ENCODE measurements at regions not wholly inside any gene's neighbourhood (a gene's known extent, or its start where the extent isn't known, plus 50 kb on each side); places are given as distances from the start of the nearest gene placed in this dataset.

DNA sequence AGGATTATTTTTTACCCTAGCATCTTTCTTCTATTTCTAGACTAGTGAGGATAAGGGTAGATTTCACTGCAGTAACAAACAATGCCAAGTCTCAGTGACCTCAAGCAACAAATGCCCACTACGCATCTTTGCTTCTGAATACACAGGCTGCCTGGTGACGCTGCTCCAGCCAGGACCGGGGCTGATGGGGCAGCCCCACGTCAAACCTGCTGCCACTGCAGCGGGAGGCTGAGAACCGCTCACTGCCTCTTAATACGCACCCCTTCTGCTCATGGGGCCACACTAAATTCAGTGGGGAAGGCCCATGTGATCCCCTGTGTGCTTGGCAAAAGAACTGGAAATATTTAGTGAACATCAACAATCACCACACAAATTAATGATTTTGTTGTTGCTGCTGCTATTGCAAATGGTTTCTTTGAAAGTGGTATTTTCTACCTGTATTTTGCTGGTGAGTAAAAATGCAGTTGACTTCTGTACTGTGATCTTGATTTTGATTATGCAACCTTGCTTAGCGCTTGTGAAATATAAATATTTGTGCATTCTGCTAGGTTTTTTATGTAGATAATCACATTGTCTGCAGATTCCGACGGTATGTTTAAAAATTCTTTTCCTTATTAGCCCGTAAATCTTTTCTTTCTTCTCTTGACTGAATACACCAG lies 139.5 kb upstream of the SPACA7 start:
- DNase-seq: no peak
- Histone ChIP-seq H3K4me1 (ENCODE audit: insufficient read depth, low read length) (no peaks in the 10 kb centered on the region), H3K4me3 (ENCODE audit: low read length in 2 of 2) (no peak overlapping the region), H3K9me3 (ENCODE audit: control insufficient read depth in 1 of 2, low read length in 2 of 2) (no peaks in the 10 kb centered on the region), H3K27me3 (ENCODE audit: insufficient read depth, low read length) (no peaks in the 10 kb centered on the region), H3K27ac (ENCODE audit: low read depth, low read length) (no peak overlapping the region), H3K36me3 (ENCODE audit: insufficient read depth, low read length) (no peaks in the 10 kb centered on the region)
- intact Hi-C loops (cut with micrococcal nuclease): no loop called here
- no peak overlapping the region for H3K4me3 Mint-ChIP-seq
- POLR2A ChIA-PET (ENCODE audit: partially characterized antibody): no interaction called here
- no peaks in the 10 kb centered on the region for H3K4me1 Mint-ChIP-seq
- peaks cover 0 to 4% (median 0%) of the 10 kb centered on the region in 8 donors for H3K9me3 Mint-ChIP-seq
- H3K27me3 Mint-ChIP-seq: no peaks in the 10 kb centered on the region
- CTCF ChIA-PET (ENCODE audit: partially characterized antibody): no interaction called here
- H3K27ac Mint-ChIP-seq: no peak overlapping the region
- H3K36me3 Mint-ChIP-seq: no peaks in the 10 kb centered on the region

DNA sequence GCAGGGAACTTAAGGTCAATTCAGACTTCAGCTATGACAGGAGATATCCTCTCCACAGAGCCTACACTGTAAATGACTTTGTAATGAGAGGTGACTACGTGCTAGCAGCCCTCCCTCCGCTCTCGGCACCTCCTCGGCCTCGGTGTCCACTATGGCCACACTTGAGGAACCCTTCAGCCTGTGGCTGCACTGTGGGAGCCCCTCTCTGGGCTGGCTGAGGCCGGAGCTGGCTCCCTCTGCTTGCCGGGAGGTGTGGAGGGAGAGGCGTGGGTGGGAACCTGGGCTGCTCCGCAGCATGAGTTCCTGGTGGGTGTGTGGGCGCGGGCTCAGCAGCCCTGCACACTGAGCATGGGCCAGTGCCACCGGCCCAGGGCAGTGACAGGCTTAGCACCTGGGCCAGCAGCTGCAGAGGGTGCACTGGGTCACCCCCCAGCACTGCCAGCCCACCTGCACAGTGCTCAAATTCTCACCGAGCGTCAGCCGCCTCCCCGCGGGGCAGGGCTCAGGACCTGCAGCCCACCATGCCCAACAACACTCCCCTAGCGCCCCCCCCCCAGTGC lies 137.6 kb upstream of the SPACA7 start:
- Mint-ChIP-seq H3K9me3 (peaks cover 0 to 4% (median 0%) of the 10 kb centered on the region in 8 donors), H3K27me3 (no peaks in the 10 kb centered on the region), H3K27ac (no peak overlapping the region), H3K36me3 (no peaks in the 10 kb centered on the region), H3K4me1 (no peaks in the 10 kb centered on the region), H3K4me3 (no peak overlapping the region)
- ChIA-PET POLR2A (ENCODE audit: partially characterized antibody) (no interaction called here), CTCF (ENCODE audit: partially characterized antibody) (no interaction called here)
- no peak for DNase-seq
- no peak overlapping the region for H3K4me3 ChIP-seq (ENCODE audit: low read length in 2 of 2)
- H3K36me3 ChIP-seq (ENCODE audit: insufficient read depth, low read length): no peaks in the 10 kb centered on the region
- intact Hi-C loops (cut with micrococcal nuclease): no loop called here
- H3K9me3 ChIP-seq (ENCODE audit: control insufficient read depth in 1 of 2, low read length in 2 of 2): no peaks in the 10 kb centered on the region
- H3K27me3 ChIP-seq (ENCODE audit: insufficient read depth, low read length): no peaks in the 10 kb centered on the region
- no peak overlapping the region for H3K27ac ChIP-seq (ENCODE audit: low read depth, low read length)
- H3K4me1 ChIP-seq (ENCODE audit: insufficient read depth, low read length): no peaks in the 10 kb centered on the region

DNA sequence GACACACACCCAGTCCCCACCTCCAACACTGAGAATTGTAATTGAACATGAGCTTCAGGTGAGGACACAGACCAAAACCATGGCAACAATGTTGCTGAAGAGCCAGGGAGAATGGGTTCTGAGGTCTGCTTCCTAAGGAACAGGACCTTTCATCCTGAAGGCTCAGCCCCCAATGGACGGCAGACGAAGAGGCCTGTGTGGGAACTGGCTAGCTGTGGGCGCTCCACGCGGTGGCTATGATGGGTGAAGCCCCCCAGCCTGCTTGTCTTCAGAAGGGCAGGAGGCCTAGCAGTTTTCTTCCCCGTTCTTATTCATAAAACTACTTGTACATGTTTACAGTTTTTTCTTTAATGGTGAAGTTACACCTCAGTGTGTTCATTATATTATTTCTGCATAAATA lies 136.1 kb upstream of the SPACA7 start:
- no peaks in the 10 kb centered on the region for H3K36me3 Mint-ChIP-seq
- CTCF ChIA-PET (ENCODE audit: partially characterized antibody): no interaction called here
- H3K27me3 ChIP-seq (ENCODE audit: insufficient read depth, low read length): no peaks in the 10 kb centered on the region

DNA sequence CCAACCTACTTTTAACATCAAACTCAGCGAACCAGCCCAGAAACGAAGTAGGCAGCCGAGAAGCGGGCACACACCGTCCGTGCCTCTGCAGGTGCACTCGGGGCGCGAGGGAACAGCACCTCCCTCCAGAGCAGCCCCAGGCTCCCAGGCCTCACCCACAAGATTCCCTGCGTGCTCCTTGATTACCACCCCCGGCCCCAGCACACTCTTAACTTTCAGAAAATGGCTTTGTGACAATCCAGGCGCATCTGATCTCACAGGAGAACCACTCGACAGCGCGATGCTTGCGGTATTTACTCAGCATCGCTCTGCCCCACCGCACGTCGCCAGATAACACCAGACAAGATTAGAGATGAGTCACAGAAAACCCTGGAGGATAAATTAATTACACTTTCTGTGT lies 134.9 kb upstream of the SPACA7 start:
- Mint-ChIP-seq H3K4me1 (no peaks in the 10 kb centered on the region), H3K4me3 (no peak overlapping the region), H3K27me3 (no peaks in the 10 kb centered on the region), H3K36me3 (no peaks in the 10 kb centered on the region), H3K9me3 (no peaks in the 10 kb centered on the region), H3K27ac (no peak overlapping the region)
- Histone ChIP-seq H3K9me3 (ENCODE audit: control insufficient read depth in 1 of 2, low read length in 2 of 2) (no peaks in the 10 kb centered on the region), H3K27me3 (ENCODE audit: insufficient read depth, low read length) (no peaks in the 10 kb centered on the region), H3K4me3 (ENCODE audit: low read length in 2 of 2) (no peak overlapping the region), H3K4me1 (ENCODE audit: insufficient read depth, low read length) (no peaks in the 10 kb centered on the region), H3K27ac (ENCODE audit: low read depth, low read length) (no peak overlapping the region), H3K36me3 (ENCODE audit: insufficient read depth, low read length) (no peaks in the 10 kb centered on the region)
- intact Hi-C loops (cut with micrococcal nuclease): no loop called here
- DNase-seq: no peak
- ChIA-PET CTCF (ENCODE audit: partially characterized antibody) (no interaction called here), POLR2A (ENCODE audit: partially characterized antibody) (no interaction called here)

More for the DNA sequence above, 136.1 kb upstream of the SPACA7 start:
- Mint-ChIP-seq H3K4me1 (no peaks in the 10 kb centered on the region), H3K27ac (no peak overlapping the region), H3K27me3 (no peaks in the 10 kb centered on the region), H3K9me3 (no peaks in the 10 kb centered on the region), H3K4me3 (no peak overlapping the region)
- H3K9me3 ChIP-seq (ENCODE audit: control insufficient read depth in 1 of 2, low read length in 2 of 2): no peaks in the 10 kb centered on the region
- no peak overlapping the region for H3K27ac ChIP-seq (ENCODE audit: low read depth, low read length)
- H3K4me1 ChIP-seq (ENCODE audit: insufficient read depth, low read length): no peaks in the 10 kb centered on the region
- intact Hi-C loops (cut with micrococcal nuclease): no loop called here
- DNase-seq: no peak
- H3K4me3 ChIP-seq (ENCODE audit: low read length in 2 of 2): no peak overlapping the region
- POLR2A ChIA-PET (ENCODE audit: partially characterized antibody): no interaction called here
- no peaks in the 10 kb centered on the region for H3K36me3 ChIP-seq (ENCODE audit: insufficient read depth, low read length)

DNA sequence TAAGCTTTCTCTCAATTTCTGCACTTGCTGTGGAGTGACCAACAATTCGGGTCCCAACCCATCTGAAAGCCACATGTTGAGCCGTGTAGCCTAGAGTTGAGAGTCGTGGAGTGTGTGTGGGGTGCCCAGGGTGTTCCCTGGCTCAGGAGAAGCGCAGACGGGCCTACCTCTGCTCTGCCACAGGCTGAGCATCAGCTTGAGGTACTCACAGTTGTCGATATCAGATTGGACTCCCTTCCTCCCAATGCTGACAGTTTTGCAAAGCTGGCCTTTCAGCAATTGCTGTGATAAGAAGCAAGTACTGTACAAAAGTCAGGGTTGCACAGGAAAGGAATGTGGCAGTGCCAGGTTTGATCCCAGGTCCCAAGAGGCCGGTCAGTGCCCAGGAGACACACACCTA lies 133.4 kb upstream of the SPACA7 start:
- no peaks in the 10 kb centered on the region for H3K9me3 Mint-ChIP-seq
- Histone ChIP-seq H3K4me3 (ENCODE audit: low read length in 2 of 2) (no peak overlapping the region), H3K27me3 (ENCODE audit: insufficient read depth, low read length) (no peaks in the 10 kb centered on the region), H3K9me3 (ENCODE audit: control insufficient read depth in 1 of 2, low read length in 2 of 2) (no peaks in the 10 kb centered on the region), H3K4me1 (ENCODE audit: insufficient read depth, low read length) (no peaks in the 10 kb centered on the region), H3K27ac (ENCODE audit: low read depth, low read length) (no peak overlapping the region), H3K36me3 (ENCODE audit: insufficient read depth, low read length) (no peaks in the 10 kb centered on the region)
- no peak for DNase-seq
- H3K27ac Mint-ChIP-seq: no peak overlapping the region
- ChIA-PET CTCF (ENCODE audit: partially characterized antibody) (no interaction called here), POLR2A (ENCODE audit: partially characterized antibody) (no interaction called here)
- no peak overlapping the region for H3K4me3 Mint-ChIP-seq
- no peaks in the 10 kb centered on the region for H3K4me1 Mint-ChIP-seq
- intact Hi-C loops (cut with micrococcal nuclease): no loop called here
- no peaks in the 10 kb centered on the region for H3K36me3 Mint-ChIP-seq
- H3K27me3 Mint-ChIP-seq: no peaks in the 10 kb centered on the region

- H3K4me3 Mint-ChIP-seq: no peak overlapping the region
- intact Hi-C loops (cut with micrococcal nuclease): no loop called here
- POLR2A ChIA-PET (ENCODE audit: partially characterized antibody): no interaction called here
- no peak overlapping the region for H3K4me3 ChIP-seq (ENCODE audit: low read length in 2 of 2)
- CTCF ChIA-PET (ENCODE audit: partially characterized antibody): no interaction called here
- no peak for DNase-seq
- H3K27me3 ChIP-seq (ENCODE audit: insufficient read depth, low read length): no peaks in the 10 kb centered on the region
- no peaks in the 10 kb centered on the region for H3K9me3 ChIP-seq (ENCODE audit: control insufficient read depth in 1 of 2, low read length in 2 of 2)
- H3K27me3 Mint-ChIP-seq: no peaks in the 10 kb centered on the region
- no peak overlapping the region for H3K27ac ChIP-seq (ENCODE audit: low read depth, low read length)
- no peak overlapping the region for H3K27ac Mint-ChIP-seq
- H3K36me3 Mint-ChIP-seq: no peaks in the 10 kb centered on the region
- no peaks in the 10 kb centered on the region for H3K9me3 Mint-ChIP-seq
- H3K4me1 ChIP-seq (ENCODE audit: insufficient read depth, low read length): no peaks in the 10 kb centered on the region
- no peaks in the 10 kb centered on the region for H3K4me1 Mint-ChIP-seq
- H3K36me3 ChIP-seq (ENCODE audit: insufficient read depth, low read length): no peaks in the 10 kb centered on the region
Measured at GRCh38 chr13:112244061-112244460, 132.1 kb upstream of the SPACA7 start.

GRCh38 chr13:112244495-112245177 lies 131.5 kb upstream of the SPACA7 start:
- H3K36me3 ChIP-seq (ENCODE audit: insufficient read depth, low read length): no peaks in the 10 kb centered on the region
- intact Hi-C loops (cut with micrococcal nuclease): no loop called here
- no peaks in the 10 kb centered on the region for H3K4me1 ChIP-seq (ENCODE audit: insufficient read depth, low read length)
- H3K9me3 ChIP-seq (ENCODE audit: control insufficient read depth in 1 of 2, low read length in 2 of 2): no peaks in the 10 kb centered on the region
- Mint-ChIP-seq H3K36me3 (no peaks in the 10 kb centered on the region), H3K4me1 (no peaks in the 10 kb centered on the region), H3K27ac (no peak overlapping the region), H3K4me3 (no peak overlapping the region), H3K27me3 (no peaks in the 10 kb centered on the region), H3K9me3 (no peaks in the 10 kb centered on the region)
- no peak overlapping the region for H3K4me3 ChIP-seq (ENCODE audit: low read length in 2 of 2)
- no peak for DNase-seq
- ChIA-PET CTCF (ENCODE audit: partially characterized antibody) (no interaction called here), POLR2A (ENCODE audit: partially characterized antibody) (no interaction called here)
- H3K27ac ChIP-seq (ENCODE audit: low read depth, low read length): no peak overlapping the region
- no peaks in the 10 kb centered on the region for H3K27me3 ChIP-seq (ENCODE audit: insufficient read depth, low read length)
